IMR-90 (cell line): ENCODE measurements at regions not wholly inside any gene's neighbourhood (a gene's known extent, or its start where the extent isn't known, plus 50 kb on each side); places are given as distances from the start of the nearest gene placed in this dataset.

Experiments used
- ATAC-seq: fragments of 200-7000 bp; cut with Tn5 transposase; 2 replicates; pipeline ENCODE4 v1.9.1; 2020; ENCODE audit warnings: low read depth, mild to moderate bottlenecking, moderate library complexity
- BruUV-seq: library from RNA; stranded (reverse); fragments of 400-500 nt; replicated peaks from 2 replicates; lab custom pipeline; 2021; lab: Mats Ljungman, UMichigan
- CTCF ChIA-PET: fragments of 300-600 bp; formaldehyde crosslinking; extraction: SDS; loops from one replicate; lab custom pipeline; 2021; ENCODE audit warnings: antibody characterized with exemption; lab: Yijun Ruan, JAX
- POLR2A ChIA-PET: fragments of 300-600 bp; sonication (Branson Sonifier 250); formaldehyde crosslinking; loops from one replicate; lab custom pipeline; 2022; ENCODE audit warnings: antibody characterized with exemption; ENCODE audit not compliant: unreplicated experiment; lab: Charles Lee
- DNase-seq: peaks from one replicate; pipeline ENCODE4 v3.0.0; 2013
- H2AFZ ChIP-seq: replicated peaks from 2 replicates; pipeline ENCODE3; 2013; ENCODE audit warnings: low read length, mild to moderate bottlenecking; ENCODE audit not compliant: poor library complexity
- H2AK5ac ChIP-seq: 2 replicates; pipeline ENCODE4 v1.6.1; 2013; ENCODE audit warnings: low read depth, low read length, inconsistent platforms
- H2AK9ac ChIP-seq: replicated peaks from 2 replicates; pipeline ENCODE3; 2013; ENCODE audit warnings: mild to moderate bottlenecking, low read depth, low read length, moderate library complexity; ENCODE audit not compliant: poor library complexity
- H2BK120ac ChIP-seq: 2 replicates; pipeline ENCODE4 v1.6.1; 2013; ENCODE audit warnings: low read depth, low read length, inconsistent platforms
- H2BK15ac ChIP-seq: 3 replicates; pipeline ENCODE4 v1.6.1; 2013; ENCODE audit warnings: low read depth, low read length, inconsistent platforms
- H2BK20ac ChIP-seq: 2 replicates; pipeline ENCODE4 v1.6.1; 2013; ENCODE audit warnings: low read depth, mild to moderate bottlenecking, inconsistent platforms, low read length, moderate library complexity
- H2BK5ac ChIP-seq: 2 replicates; pipeline ENCODE4 v1.6.1; 2013; ENCODE audit warnings: mild to moderate bottlenecking, low read depth, low read length, inconsistent platforms; ENCODE audit not compliant: poor library complexity, severe bottlenecking
- H3K14ac ChIP-seq: replicated peaks from 2 replicates; pipeline ENCODE4 v1.6.1; 2013; ENCODE audit warnings: low read depth, low read length, inconsistent platforms
- H3K18ac ChIP-seq: 2 replicates; pipeline ENCODE4 v1.6.1; 2013; ENCODE audit warnings: low read depth, low read length, control low read depth
- H3K23ac ChIP-seq: 2 replicates; pipeline ENCODE4 v1.6.1; 2013; ENCODE audit warnings: low read depth, low read length, inconsistent platforms
- H3K27ac ChIP-seq: 2 replicates; pipeline ENCODE4 v1.5.1; 2013; ENCODE audit warnings: mild to moderate bottlenecking, control low read depth, low read length; ENCODE audit not compliant: insufficient read depth
- H3K27me3 ChIP-seq: 2 replicates; pipeline ENCODE4 v1.6.1; 2013; ENCODE audit warnings: low read length; ENCODE audit not compliant: control insufficient read depth, insufficient read depth
- H3K36me3 ChIP-seq: 2 replicates; pipeline ENCODE4 v1.6.1; 2013; ENCODE audit warnings: low read length, mixed read lengths; ENCODE audit not compliant: control insufficient read depth, insufficient read depth
- H3K4ac ChIP-seq: 2 replicates; pipeline ENCODE4 v1.6.1; 2013; ENCODE audit warnings: low read depth, low read length, inconsistent platforms
- H3K4me1 ChIP-seq: 2 replicates; pipeline ENCODE4 v1.6.1; 2013; ENCODE audit warnings: low read length, mixed read lengths; ENCODE audit not compliant: control insufficient read depth, insufficient read depth
- H3K4me2 ChIP-seq: 2 replicates; pipeline ENCODE4 v1.6.1; 2013; ENCODE audit warnings: low read depth, mild to moderate bottlenecking, control low read depth, low read length, moderate library complexity
- H3K4me3 ChIP-seq: 2 replicates; pipeline ENCODE4 v1.5.1; 2013; ENCODE audit warnings: low read depth, mild to moderate bottlenecking, control low read depth, low read length, moderate library complexity; ENCODE audit not compliant: insufficient read depth
- H3K56ac ChIP-seq: 2 replicates; pipeline ENCODE4 v1.6.1; 2013; ENCODE audit warnings: low read length, inconsistent platforms; ENCODE audit not compliant: insufficient read depth; ENCODE audit errors: extremely low read depth
- H3K79me1 ChIP-seq, 2 experiments: 2 replicates each; pipeline ENCODE4 v1.6.1; 2013; ENCODE audit warnings: low read length in 2 of 2, inconsistent platforms in 1 of 2, low read depth in 1 of 2
- H3K9ac ChIP-seq: 2 replicates; pipeline ENCODE4 v1.6.1; 2013; ENCODE audit warnings: low read depth, low read length, control low read depth
- H3K9me1 ChIP-seq: 2 replicates; pipeline ENCODE4 v1.6.1; 2013; ENCODE audit warnings: low read length, inconsistent platforms; ENCODE audit not compliant: insufficient read depth
- H3K9me3 ChIP-seq: 2 replicates; pipeline ENCODE4 v1.6.1; 2013; ENCODE audit warnings: low read length; ENCODE audit not compliant: control insufficient read depth, insufficient read depth
- H4K20me1 ChIP-seq: 2 replicates; pipeline ENCODE4 v1.6.1; 2013; ENCODE audit warnings: low read length, inconsistent platforms; ENCODE audit not compliant: insufficient read depth
- H4K5ac ChIP-seq: 2 replicates; pipeline ENCODE4 v1.6.1; 2013; ENCODE audit warnings: mild to moderate bottlenecking, low read depth, low read length, control low read depth
- H4K8ac ChIP-seq, 2 experiments: 2 replicates each; pipeline ENCODE4 v1.6.1; 2013; ENCODE audit warnings: low read depth in 2 of 2, low read length in 2 of 2, control low read depth in 1 of 2, inconsistent platforms in 1 of 2
- H4K91ac ChIP-seq: 2 replicates; pipeline ENCODE4 v1.6.1; 2013; ENCODE audit warnings: low read depth, low read length, inconsistent platforms; ENCODE audit not compliant: insufficient read depth
- CHD1 ChIP-seq: IDR thresholded peaks from 2 replicates; pipeline ENCODE4 v1.6.1; 2012; ENCODE audit warnings: low read depth, low read length, improper control_type of control experiment
- CTCF ChIP-seq: conservative IDR thresholded peaks from 2 replicates; pipeline ENCODE4 v1.5.1; 2012; ENCODE audit warnings: mild to moderate bottlenecking, low read depth, low read length, improper control_type of control experiment
- ELK1 ChIP-seq: fragments of 150-350 bp; IDR thresholded peaks from 2 replicates; pipeline ENCODE4 v1.6.1; 2016; ENCODE audit warnings: low read depth, mild to moderate bottlenecking, low read length, moderate library complexity, borderline replicate concordance
- MXI1 ChIP-seq: IDR thresholded peaks from 2 replicates; pipeline ENCODE4 v1.6.1; 2012; ENCODE audit warnings: low read depth, mild to moderate bottlenecking, low read length, moderate library complexity, borderline replicate concordance
- POLR2A ChIP-seq: IDR thresholded peaks from 2 replicates; pipeline ENCODE4 v1.6.1; 2012; ENCODE audit warnings: mild to moderate bottlenecking, low read depth, low read length
- RAD21 ChIP-seq: IDR thresholded peaks from 2 replicates; pipeline ENCODE4 v1.6.1; 2012; ENCODE audit warnings: low read length, improper control_type of control experiment
- SMC3 ChIP-seq: fragments of 150-350 bp; IDR thresholded peaks from 2 replicates; pipeline ENCODE4 v1.6.1; 2016; ENCODE audit warnings: low read depth, mild to moderate bottlenecking, antibody characterized with exemption, low read length, moderate library complexity
- whole genome bisulfite sequencing, 2 experiments: methylation state at CpG; one replicate each; pipeline versions ENCODE4 v1.1.5 to v1.1.7; 2013; ENCODE audit warnings: missing lambda C conversion rate in 2 of 2; ENCODE audit not compliant: insufficient read length in 1 of 2; ENCODE audit errors: extremely low coverage in 2 of 2; 5-methylcytosine and 5-hydroxymethylcytosine counted together
- dilution Hi-C: fragments of 300-500 bp; cut with HindIII; formaldehyde crosslinking; loops from one replicate; pipeline ENCODE4 v1.14.3; 2018; ENCODE audit warnings: low sequenced_read_pairs; ENCODE audit not compliant: unreplicated experiment
- in situ Hi-C: fragments of 300-500 bp; cut with MboI; formaldehyde crosslinking; loops from 3 replicates; pipeline ENCODE4 v1.14.3; 2019; ENCODE audit warnings: low sequenced_read_pairs, inconsistent platforms, mixed read lengths
- intact Hi-C: fragments of 100-400 bp; cut with micrococcal nuclease; formaldehyde crosslinking; loops from 2 replicates; pipeline ENCODE4 v1.10.0; 2022

GRCh38 chr4:14254926-14255325 lies 627.4 kb upstream of the BOD1L1 start:
- Histone ChIP-seq H3K4me1 (no peaks in the 10 kb centered on the region), H3K23ac (no peak overlapping the region), H4K91ac (no peak overlapping the region), H3K4me3 (no peak overlapping the region), H2BK5ac (no peak overlapping the region), H4K5ac (no peak overlapping the region), H2AFZ (no peak overlapping the region), H3K9ac (no peak overlapping the region), H4K20me1 (no peaks in the 10 kb centered on the region), H3K79me1 (no peaks in the 10 kb centered on the region), H2AK5ac (no peak overlapping the region), H2AK9ac (no peak overlapping the region), H4K8ac (no peak overlapping the region), H3K36me3 (no peaks in the 10 kb centered on the region), H2BK20ac (no peak overlapping the region), H2BK15ac (no peak overlapping the region), H2BK120ac (no peak overlapping the region), H3K14ac (no peak overlapping the region), H3K18ac (no peak overlapping the region), H3K9me1 (no peaks in the 10 kb centered on the region), H3K4me2 (no peak overlapping the region), H3K9me3 (no peaks in the 10 kb centered on the region), H3K27ac (no peak overlapping the region), H3K4ac (no peak overlapping the region), H3K27me3 (no peaks in the 10 kb centered on the region), H3K56ac (no peak overlapping the region)
- TF ChIP-seq MXI1 (no peak), CHD1 (no peak), CTCF (no peak), POLR2A (no peak), SMC3 (no peak), RAD21 (no peak), ELK1 (no peak)
- ATAC-seq = no peak
- in situ Hi-C loops = no loop called here
- DNase-seq = no peak
- POLR2A ChIA-PET = no interaction called here
- dilution Hi-C loops = no loop called here
- intact Hi-C loops = no loop called here
- CTCF ChIA-PET = no interaction called here
- WGBS, 2 experiments = no CpG with 5 or more reads among the region's 1 CpG
- BruUV-seq = no TSS peak
